ENCODE measurements at regions not wholly inside any gene's neighbourhood (a gene's known extent, or its start where the extent isn't known, plus 50 kb on each side); places are given as distances from the start of the nearest gene placed in this dataset.

DNA sequence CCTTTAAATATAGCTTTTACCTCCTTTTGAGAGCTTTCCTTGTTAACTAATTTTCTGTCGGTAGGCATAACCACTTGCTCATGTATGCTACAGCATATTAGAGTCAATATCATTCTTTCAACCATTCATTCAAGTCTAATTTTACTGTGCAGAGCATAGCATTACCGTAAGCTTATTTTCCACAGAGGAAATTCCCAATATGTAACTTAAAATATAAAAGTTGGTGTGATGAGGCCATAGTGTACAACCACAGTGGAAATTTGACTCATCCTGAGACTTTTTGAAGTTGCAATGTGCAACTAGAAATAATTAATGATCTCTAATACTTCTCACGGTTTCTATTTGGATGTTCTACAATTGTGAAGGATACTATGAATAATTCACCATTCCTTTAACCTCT, 80.6 kb upstream of the KLF6 start:
- Mint-ChIP-seq H3K27ac (no peak overlapping the region), H3K36me3 (ENCODE audit: low read depth) (no peaks in the 10 kb centered on the region), H3K4me3 (no peak overlapping the region), H3K27me3 (ENCODE audit: low read depth) (no peaks in the 10 kb centered on the region), H3K9me3 (no peaks in the 10 kb centered on the region), H3K4me1 (ENCODE audit: low read depth) (peaks cover 25% of the 10 kb centered on the region)
- no peak for DNase-seq (ENCODE audit: low spot score)

DNA sequence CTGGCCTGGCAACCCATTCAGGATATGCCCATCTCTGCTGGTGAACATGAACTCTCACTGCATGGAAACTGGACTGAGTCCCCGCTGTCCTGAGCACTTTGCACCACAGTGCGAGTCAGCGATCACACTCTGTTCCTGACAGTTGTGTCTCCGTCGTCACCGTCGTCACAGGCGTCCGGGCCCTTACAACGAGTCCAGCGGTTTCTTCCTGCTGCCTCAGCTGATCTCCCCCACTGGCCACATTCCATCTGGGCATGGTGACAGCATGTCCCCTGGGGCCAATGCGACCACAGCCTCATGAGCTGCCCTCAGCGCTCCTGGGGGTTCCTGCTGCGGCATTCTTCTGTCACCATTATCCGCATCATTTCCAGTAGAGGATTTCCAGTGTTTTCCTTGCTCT, 76.8 kb upstream of the KLF6 start:
- Mint-ChIP-seq H3K27ac (no peak overlapping the region), H3K4me3 (no peak overlapping the region), H3K4me1 (ENCODE audit: low read depth) (peaks cover 13% of the 10 kb centered on the region), H3K27me3 (ENCODE audit: low read depth) (no peaks in the 10 kb centered on the region), H3K9me3 (no peaks in the 10 kb centered on the region), H3K36me3 (ENCODE audit: low read depth) (no peaks in the 10 kb centered on the region)
- no peak for DNase-seq (ENCODE audit: low spot score)

DNA sequence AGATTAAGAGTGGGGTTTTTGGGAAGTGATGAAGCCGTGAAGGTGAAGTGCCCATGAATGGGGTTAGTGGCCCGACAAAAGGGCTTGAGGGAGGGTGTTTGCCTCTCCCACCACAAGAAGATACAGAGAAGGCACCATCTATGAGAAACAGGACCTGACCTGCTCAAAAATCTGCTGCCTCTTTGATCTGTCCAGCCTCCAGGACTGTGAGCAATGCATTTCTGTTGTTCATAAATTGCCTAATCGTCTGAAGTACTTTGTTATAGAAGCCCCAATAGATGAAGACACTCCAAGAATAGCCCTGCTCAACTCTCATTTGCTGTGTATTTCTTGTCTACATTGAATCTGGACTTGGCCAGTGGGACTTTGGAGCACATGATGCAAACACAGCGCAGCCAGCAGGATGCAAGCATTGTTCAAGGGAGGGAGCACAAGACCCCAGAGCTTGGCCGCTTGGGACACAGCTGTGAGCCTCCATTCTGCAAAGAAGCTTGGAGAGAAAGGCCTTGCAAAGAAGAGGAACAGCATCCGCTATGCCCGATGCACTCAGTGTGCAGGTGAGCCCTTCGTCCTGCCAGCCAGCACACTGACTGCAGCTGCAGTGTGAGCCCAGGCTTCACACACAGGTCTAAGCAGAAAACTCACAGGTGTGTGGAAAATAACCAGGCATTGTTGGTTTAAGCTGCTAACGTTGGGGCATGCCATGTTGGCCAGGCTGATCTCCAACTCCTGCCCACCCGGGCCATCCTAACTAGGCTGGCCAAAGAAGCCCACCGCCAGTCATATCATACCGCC, 73.2 kb upstream of the KLF6 start:
- no peaks in the 10 kb centered on the region for H3K36me3 Mint-ChIP-seq (ENCODE audit: low read depth)
- H3K4me3 Mint-ChIP-seq, result no peak overlapping the region
- peaks cover 3% of the 10 kb centered on the region for H3K4me1 Mint-ChIP-seq (ENCODE audit: low read depth)
- DNase-seq (ENCODE audit: low spot score), result no peak
- H3K27me3 Mint-ChIP-seq (ENCODE audit: low read depth), result no peaks in the 10 kb centered on the region
- H3K9me3 Mint-ChIP-seq, result no peaks in the 10 kb centered on the region
- H3K27ac Mint-ChIP-seq, result no peak overlapping the region

DNA sequence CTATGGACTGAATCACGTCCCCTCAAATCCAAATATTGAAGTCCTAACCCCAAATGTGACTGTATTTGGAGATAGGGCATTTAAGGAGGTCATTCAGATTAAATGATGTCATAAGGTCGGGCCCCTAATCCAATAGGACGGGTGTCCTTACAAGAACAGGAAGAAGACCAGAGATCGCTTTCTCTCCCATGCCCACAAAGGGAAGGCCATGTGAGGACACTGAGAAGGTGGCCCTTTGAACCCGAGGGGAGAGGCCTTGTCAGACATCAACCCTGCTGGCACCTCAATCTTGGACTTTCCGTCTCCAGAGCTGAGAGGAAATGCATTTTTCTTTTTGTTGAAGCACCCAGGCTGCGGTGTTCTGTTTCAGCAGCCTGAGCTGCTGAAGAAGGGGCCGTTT, 72.3 kb upstream of the KLF6 start:
- H3K4me3 Mint-ChIP-seq, result no peak overlapping the region
- peaks cover 9% of the 10 kb centered on the region for H3K4me1 Mint-ChIP-seq (ENCODE audit: low read depth)
- no peaks in the 10 kb centered on the region for H3K27me3 Mint-ChIP-seq (ENCODE audit: low read depth)
- H3K36me3 Mint-ChIP-seq (ENCODE audit: low read depth), result no peaks in the 10 kb centered on the region
- H3K9me3 Mint-ChIP-seq, result no peaks in the 10 kb centered on the region
- no peak overlapping the region for H3K27ac Mint-ChIP-seq
- no peak for DNase-seq (ENCODE audit: low spot score)

DNA sequence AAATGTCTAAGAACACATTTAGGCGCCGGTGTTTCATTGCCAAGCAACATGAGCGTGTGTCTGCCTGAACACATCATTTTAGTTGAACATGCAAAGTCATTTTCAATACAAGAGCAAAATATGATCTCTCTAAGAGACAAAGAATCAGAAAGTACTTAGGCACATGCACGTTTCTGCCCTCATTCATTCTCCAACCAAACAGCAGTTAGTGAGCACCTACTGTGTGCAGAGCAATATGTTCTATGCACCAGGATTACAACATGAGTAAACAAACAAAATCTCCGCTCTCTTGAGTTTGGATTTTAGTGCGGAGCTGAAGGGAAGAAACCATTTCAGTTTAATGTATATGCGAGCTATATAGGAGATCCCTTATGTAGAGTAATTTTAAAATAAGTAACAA, 71.6 kb upstream of the KLF6 start:
- H3K27me3 Mint-ChIP-seq (ENCODE audit: low read depth), result no peaks in the 10 kb centered on the region
- DNase-seq (ENCODE audit: low spot score), result no peak
- H3K27ac Mint-ChIP-seq, result peak overlapping the region; percentile 42

DNA sequence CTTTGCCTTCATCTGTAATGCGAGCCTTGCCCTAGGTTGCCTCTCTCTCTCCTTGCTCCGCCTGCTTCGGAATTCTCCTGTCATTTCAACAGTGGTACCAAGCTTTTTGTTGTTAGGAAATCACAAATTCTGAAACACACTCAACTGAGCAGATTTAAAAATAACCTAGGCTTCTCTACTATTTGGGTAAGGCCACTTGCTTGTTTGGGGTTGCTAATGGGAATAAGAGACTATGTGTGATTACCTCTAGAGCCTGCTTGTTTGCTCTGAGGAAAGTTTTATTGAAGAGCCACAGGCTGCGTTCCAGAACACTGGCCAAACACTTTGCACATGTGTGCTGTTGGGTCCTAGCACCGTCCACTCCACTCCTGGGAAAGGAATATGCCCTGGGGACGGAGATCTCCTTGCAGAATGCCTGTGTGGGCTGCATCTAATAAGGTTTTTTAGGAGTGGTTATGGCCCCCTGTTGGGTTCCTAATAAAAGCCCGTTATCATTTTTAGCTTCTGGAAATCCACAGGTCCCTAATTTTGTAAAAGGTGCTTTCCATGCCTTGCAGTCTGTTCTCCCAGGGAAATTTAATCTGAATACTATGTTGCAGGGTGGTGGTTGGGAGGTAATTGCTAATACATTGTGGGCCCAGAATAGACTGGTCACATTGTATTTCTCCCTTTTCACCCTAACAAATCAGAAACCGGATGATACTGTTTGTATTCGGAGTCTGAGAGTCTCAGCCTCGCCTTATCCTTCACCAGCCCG, 68.7 kb upstream of the KLF6 start:
- H3K36me3 Mint-ChIP-seq (ENCODE audit: low read depth), result peaks cover 2% of the 10 kb centered on the region
- peak overlapping the region; percentile 60 for H3K27ac Mint-ChIP-seq
- peaks cover 31% of the 10 kb centered on the region for H3K4me1 Mint-ChIP-seq (ENCODE audit: low read depth)
- no peak overlapping the region for H3K4me3 Mint-ChIP-seq
- no peaks in the 10 kb centered on the region for H3K27me3 Mint-ChIP-seq (ENCODE audit: low read depth)
- no peak for DNase-seq (ENCODE audit: low spot score)
- H3K9me3 Mint-ChIP-seq, result peaks cover 3% of the 10 kb centered on the region

More for the DNA sequence above, 71.6 kb upstream of the KLF6 start:
- no peak overlapping the region for H3K4me3 Mint-ChIP-seq
- no peaks in the 10 kb centered on the region for H3K36me3 Mint-ChIP-seq (ENCODE audit: low read depth)
- no peaks in the 10 kb centered on the region for H3K9me3 Mint-ChIP-seq
- H3K4me1 Mint-ChIP-seq (ENCODE audit: low read depth), result peaks cover 16% of the 10 kb centered on the region

DNA sequence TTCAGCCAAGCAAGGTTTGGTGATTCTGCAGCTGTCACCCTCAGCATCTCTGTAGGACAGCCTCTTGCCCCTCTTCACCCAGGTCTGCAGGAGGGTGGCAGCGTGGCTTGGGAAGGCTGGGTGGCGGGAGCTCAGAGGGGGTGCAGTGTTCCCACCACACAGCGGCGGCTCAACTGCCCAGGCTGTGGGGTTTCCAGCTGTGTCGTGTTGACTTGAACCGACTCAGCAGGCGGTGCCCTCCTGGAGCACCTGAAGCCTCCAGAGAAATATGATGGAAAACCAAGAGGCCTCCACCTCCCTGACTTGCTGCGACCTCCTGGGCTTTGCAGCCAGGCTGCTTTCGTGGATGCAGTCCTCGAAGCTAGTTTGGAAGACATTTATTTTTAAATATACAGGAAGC, 68.0 kb upstream of the KLF6 start:
- Mint-ChIP-seq H3K4me3 (no peak overlapping the region), H3K27me3 (ENCODE audit: low read depth) (no peaks in the 10 kb centered on the region), H3K9me3 (peaks cover 3% of the 10 kb centered on the region), H3K4me1 (ENCODE audit: low read depth) (peaks cover 31% of the 10 kb centered on the region), H3K27ac (peak overlapping the region; percentile 24), H3K36me3 (ENCODE audit: low read depth) (peaks cover 2% of the 10 kb centered on the region)
- DNase-seq (ENCODE audit: low spot score), result no peak

DNA sequence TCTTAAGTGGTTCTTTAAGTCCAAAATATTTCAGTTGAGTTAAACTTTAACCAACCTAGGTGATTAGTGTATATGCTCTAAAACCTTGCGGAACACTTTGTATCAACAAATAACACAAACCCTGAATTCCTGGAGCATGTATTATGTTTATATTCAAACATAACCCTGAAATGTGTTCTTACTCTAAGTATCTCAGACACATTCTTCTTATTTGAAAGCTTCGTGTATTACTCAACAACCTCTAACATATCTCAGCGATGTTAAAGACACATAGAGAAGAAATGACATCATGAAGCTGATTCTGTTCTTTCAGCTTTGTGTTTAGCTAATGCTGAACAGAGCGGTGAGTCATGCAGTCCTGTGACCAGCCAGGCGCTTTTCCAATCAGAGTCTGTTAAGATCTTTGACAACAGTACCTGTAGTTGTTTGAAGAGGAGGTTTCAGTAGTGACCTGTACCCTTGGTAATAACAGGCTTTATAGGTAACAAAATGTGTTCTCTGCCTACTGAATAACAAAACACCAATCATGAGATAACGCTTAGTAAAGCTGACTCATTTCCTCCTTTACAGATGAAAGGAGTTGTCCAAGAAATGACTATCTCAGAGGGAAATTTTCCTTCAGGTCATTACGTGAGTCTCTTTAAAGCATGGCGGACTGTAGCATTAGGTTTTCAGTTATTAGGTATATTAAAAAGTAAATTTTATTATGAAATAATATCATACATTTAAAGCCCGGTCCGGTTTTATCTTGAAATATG, 67.3 kb upstream of the KLF6 start:
- DNase-seq (ENCODE audit: low spot score), result peak; percentile 77
- Mint-ChIP-seq H3K4me1 (ENCODE audit: low read depth) (peaks cover 31% of the 10 kb centered on the region), H3K4me3 (peak overlapping the region; percentile 53), H3K27ac (peak overlapping the region; percentile 83), H3K27me3 (ENCODE audit: low read depth) (no peaks in the 10 kb centered on the region), H3K36me3 (ENCODE audit: low read depth) (peaks cover 2% of the 10 kb centered on the region), H3K9me3 (peaks cover 3% of the 10 kb centered on the region)

DNA sequence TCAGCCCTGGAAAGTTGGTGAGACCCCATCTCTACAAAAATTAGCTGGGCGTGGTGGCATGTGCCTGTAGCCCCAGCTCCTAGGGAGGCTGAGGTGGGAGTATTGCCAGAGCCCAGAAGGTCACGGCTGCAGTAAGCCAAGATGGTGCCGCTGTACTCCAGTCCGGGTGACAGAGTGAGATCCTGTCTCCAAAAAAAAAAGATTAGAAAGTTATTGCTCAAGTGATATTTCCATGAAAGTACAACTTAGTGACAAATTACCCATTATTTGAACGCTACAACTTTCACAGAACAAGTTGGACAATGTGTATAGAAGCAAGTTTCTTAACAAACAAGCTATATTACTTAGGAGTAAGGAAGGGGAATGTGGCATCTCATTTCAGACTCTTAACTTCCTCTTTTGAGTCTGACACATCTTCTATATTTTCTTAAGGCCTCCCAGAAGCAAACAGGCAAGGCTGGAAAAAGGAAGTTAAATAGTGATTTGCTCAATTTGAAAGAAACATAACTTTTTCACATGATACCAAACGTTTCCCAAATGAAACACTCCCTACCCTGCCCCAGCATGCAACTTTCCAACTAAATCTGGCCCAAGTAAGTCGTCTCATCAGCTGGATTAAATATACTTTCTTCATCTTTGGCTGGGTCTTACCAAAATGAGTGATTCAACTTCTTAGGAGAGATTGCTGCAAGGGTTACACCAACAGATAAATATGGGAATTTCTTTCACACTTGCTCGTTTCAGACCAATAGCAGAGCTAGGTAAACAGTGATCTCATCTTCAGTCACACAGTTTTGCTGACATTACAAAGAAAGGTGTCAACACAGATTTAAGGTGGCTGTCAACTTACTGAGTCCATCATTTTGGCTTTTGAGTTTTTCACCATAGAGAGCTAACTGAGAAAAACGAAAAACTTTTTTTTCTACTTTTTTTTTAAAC, 66.3 kb upstream of the KLF6 start:
- no peaks in the 10 kb centered on the region for H3K27me3 Mint-ChIP-seq (ENCODE audit: low read depth)
- H3K4me1 Mint-ChIP-seq (ENCODE audit: low read depth), result peaks cover 31% of the 10 kb centered on the region
- peaks cover 3% of the 10 kb centered on the region for H3K9me3 Mint-ChIP-seq
- no peak for DNase-seq (ENCODE audit: low spot score)
- H3K36me3 Mint-ChIP-seq (ENCODE audit: low read depth), result peaks cover 2% of the 10 kb centered on the region
- peak overlapping the region; percentile 53 for H3K4me3 Mint-ChIP-seq
- H3K27ac Mint-ChIP-seq, result peak overlapping the region; percentile 83

DNA sequence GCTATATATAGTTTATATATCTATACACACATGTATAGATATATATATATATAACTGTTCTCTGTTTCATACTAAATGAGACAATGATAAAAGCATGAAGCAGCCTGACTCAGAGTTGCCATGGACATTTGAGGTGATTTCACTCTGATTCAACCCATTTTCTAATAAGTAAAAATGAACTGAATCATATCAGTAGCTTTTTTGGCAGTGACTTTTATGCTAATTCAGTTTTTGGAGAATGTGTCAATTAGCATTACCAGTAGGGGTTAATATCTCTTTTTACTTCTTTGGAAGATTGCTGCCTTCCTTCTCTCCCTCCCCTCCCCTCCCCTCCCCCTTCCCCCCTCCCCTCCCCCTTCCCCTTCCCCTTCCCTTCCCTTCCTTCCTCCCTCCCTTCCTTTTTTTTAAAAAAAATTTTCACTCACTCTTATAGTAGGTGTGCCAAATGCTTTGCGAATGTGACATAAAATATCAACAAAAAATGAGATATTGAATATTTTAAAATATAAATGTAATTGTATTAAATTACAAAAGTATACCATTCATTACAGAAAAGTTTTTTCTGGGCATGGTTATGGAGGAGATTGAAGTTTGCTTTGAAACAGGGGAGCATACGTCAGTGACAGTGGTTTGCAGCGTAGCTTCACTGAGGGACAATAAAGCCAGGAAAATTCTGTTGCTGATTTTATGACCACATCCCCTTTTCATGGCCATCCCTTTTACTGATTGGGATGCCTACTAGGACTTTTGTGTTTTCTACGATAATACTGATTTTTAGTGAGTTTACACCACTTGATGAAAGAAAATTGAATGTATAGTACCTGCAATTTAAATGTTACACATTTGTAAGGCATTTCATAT, 64.0 kb upstream of the KLF6 start:
- Mint-ChIP-seq H3K36me3 (ENCODE audit: low read depth) (peaks cover 2% of the 10 kb centered on the region), H3K4me3 (no peak overlapping the region)

DNA sequence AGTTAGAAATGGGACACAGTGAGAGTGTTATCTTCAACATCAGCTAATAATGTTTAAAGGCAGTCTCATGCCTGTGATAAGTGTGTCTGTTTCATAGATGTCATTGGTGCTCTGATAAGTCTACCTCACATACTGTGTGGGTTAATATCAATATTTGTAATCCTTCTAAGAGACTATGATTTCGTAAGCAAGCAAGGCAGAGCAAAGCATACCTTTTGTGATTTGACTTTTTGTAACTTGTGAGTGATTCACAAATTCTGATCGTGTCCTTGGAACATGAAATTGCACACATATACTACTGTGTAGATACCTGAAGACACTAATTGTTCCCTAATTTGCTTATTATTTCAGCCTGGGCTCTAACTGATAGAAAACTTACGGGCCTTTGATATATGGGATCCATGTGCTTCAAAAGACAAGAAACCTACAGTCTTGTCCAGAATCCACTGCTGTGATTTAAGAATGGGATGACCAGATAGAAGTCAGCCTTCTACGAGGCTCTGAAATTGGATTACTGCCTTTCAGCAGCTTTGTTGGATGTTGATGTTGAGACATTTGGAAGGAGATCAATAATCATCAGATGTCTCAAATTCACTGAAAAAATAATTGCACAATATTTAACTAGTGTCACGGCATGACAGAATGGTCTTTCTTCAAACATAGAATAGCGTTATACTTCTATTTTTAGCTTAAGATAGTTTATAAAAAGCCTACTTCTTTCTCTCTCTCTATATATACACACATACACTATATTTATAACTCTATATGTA, 63.2 kb upstream of the KLF6 start:
- no peak overlapping the region for H3K27ac Mint-ChIP-seq
- no peak overlapping the region for H3K4me3 Mint-ChIP-seq
- peaks cover 28% of the 10 kb centered on the region for H3K4me1 Mint-ChIP-seq (ENCODE audit: low read depth)
- peaks cover 3% of the 10 kb centered on the region for H3K9me3 Mint-ChIP-seq
- DNase-seq (ENCODE audit: low spot score), result no peak
- H3K36me3 Mint-ChIP-seq (ENCODE audit: low read depth), result peaks cover 2% of the 10 kb centered on the region
- no peaks in the 10 kb centered on the region for H3K27me3 Mint-ChIP-seq (ENCODE audit: low read depth)

More for the DNA sequence above, 64.0 kb upstream of the KLF6 start:
- Mint-ChIP-seq H3K27me3 (ENCODE audit: low read depth) (no peaks in the 10 kb centered on the region), H3K4me1 (ENCODE audit: low read depth) (peaks cover 31% of the 10 kb centered on the region), H3K27ac (no peak overlapping the region), H3K9me3 (peaks cover 3% of the 10 kb centered on the region)
- DNase-seq (ENCODE audit: low spot score), result no peak

DNA sequence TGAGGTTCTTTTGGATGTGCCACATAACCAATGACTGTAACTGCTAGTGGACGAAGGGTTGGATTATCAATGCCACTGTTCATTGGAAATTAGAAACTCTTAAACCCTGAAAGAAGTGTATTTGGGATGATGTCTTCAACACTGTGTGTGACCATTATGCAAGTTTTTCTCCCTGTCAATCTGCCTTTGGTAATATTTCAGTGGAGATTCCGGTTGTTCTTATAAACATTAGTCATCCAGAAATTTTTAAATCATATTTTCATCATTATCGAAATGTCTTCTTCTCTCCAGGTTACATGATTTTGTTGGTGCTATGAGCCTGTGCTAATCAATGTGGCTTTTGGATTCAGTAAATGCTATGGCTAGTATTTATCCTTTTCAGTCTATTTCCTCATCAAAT, 61.7 kb upstream of the KLF6 start:
- Mint-ChIP-seq H3K9me3 (peaks cover 3% of the 10 kb centered on the region), H3K36me3 (ENCODE audit: low read depth) (peaks cover 2% of the 10 kb centered on the region), H3K4me3 (no peak overlapping the region), H3K27ac (no peak overlapping the region), H3K27me3 (ENCODE audit: low read depth) (no peaks in the 10 kb centered on the region), H3K4me1 (ENCODE audit: low read depth) (peaks cover 16% of the 10 kb centered on the region)
- DNase-seq (ENCODE audit: low spot score), result no peak
